ENCODE measurements at regions not wholly inside any gene's neighbourhood (a gene's known extent, or its start where the extent isn't known, plus 50 kb on each side); places are given as distances from the start of the nearest gene placed in this dataset.
A peak's percentile ranks its signal among the peaks of the same experiment; 100 is the strongest.

DNA sequence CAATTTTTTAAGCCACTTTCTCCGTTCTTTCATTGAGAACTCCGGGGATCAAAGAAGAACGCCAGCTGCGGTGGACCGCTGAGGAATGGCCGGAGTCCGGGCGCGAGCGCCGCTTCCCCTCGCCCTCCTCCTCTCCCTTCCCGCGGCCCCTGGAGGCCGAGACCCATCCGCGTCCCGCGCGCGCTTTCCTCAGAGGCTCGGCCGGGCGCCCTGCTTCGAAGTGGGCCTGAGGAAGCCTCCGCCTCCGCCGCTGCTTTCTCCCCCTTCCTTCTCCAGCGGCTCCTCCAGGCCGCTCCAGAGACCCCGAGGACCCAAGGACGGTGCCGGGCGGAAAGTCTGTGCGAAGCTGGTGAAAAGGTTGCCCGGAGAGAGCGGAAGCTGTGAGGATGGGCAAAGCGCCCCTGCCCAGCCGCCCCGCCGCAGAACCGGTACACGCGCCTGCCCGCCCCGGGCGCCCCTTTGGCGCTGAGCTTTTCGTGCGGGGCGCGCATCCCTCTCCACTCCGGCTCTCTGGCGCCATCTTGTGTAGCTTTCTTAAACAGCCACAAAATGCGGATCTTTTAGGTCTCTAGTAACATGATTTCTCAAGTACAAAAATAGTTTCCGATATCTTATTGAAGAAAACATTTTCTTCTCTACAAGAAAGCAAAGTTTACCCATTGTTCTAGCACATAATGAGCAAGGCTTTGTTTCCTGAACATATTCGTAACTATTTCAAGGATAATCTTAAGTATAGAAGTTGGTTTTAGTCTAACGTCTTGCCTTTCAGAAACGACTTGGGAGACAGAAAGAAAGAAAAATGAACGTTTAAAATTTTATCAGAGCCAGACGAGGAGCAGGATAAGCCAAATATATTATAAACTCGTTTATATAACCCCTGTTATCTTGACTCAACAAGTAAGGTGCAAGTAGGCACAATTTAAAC lies 59.2 kb upstream of the FAM174B start (continued):
- TF ChIP-seq CHD7 (IDR thresholded peaks at IDR 0.05; ENCODE audit: insufficient replicate concordance, low read length) (no peak), SIN3A (conservative IDR thresholded peaks at IDR 0.05 in 1 of 2, IDR thresholded peaks at IDR 0.05 in 1 of 2; ENCODE audit: low read depth in 1 of 2, low read length in 2 of 2) (0 out of 4 replicates have a peak, but pooled peaks of 1 of the 2 experiments have one; percentile 41), ASH2L (IDR thresholded peaks at IDR 0.05; ENCODE audit: low read length) (peak; percentile 87), BACH1 (IDR thresholded peaks at IDR 0.05; ENCODE audit: low read length) (0 out of 2 replicates have a peak, but pooled peaks have one; percentile 39), SUZ12 (IDR thresholded peaks at IDR 0.05; ENCODE audit: low read length) (peak; percentile 57; the same call in 1 of the 2 replicates), TAF7 (optimal IDR thresholded peaks at IDR 0.05; ENCODE audit: borderline replicate concordance, low read depth, low read length) (no peak), EGR1 (IDR thresholded peaks at IDR 0.05; ENCODE audit: borderline replicate concordance, low read depth, low read length) (no peak), CREB1 (IDR thresholded peaks at IDR 0.05) (0 out of 2 replicates have a peak, but pooled peaks have one; percentile 16)
- TF ChIP-seq, protein P1, sequence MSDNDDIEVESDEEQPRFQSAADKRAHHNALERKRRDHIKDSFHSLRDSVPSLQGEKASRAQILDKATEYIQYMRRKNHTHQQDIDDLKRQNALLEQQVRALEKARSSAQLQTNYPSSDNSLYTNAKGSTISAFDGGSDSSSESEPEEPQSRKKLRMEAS (IDR thresholded peaks at IDR 0.05), result peak; percentile 71
